ENCODE measurements at regions not wholly inside any gene's neighbourhood (a gene's known extent, or its start where the extent isn't known, plus 50 kb on each side); places are given as distances from the start of the nearest gene placed in this dataset.
"Not testable (repeated sequence)": the region's sequence is repeated elsewhere in the genome, so short reads cannot be mapped to it uniquely, and the experiment has no call there.

- no peak for DNase-seq
Observed at GRCh38 chr9:3773362-3774060, 247.7 kb upstream of the RFX3 start.

GRCh38 chr9:3769646-3770045 is 243.8 kb upstream of the RFX3 start:
- no peak for DNase-seq

GRCh38 chr9:3768712-3769457 is 243.1 kb upstream of the RFX3 start:
- peak; percentile 25 for DNase-seq

GRCh38 chr9:3768286-3768685 is 242.5 kb upstream of the RFX3 start:
- no peak for DNase-seq

GRCh38 chr9:3762076-3762475 is 236.3 kb upstream of the RFX3 start:
- no peak for DNase-seq

- DNase-seq, result peak; percentile 22
Observed at GRCh38 chr9:3760031-3760430, 234.2 kb upstream of the RFX3 start.

- no peak for DNase-seq
Observed at GRCh38 chr9:3758816-3759576, 233.2 kb upstream of the RFX3 start.

GRCh38 chr9:3756071-3756470 is 230.3 kb upstream of the RFX3 start:
- DNase-seq, result no peak

GRCh38 chr9:3751125-3751758 is 225.4 kb upstream of the RFX3 start:
- no peak for DNase-seq

GRCh38 chr9:3750321-3750720 is 224.5 kb upstream of the RFX3 start:
- no peak for DNase-seq

- no peak for DNase-seq
Observed at GRCh38 chr9:3746296-3747275, 220.8 kb upstream of the RFX3 start.

GRCh38 chr9:3743901-3744413 is 218.2 kb upstream of the RFX3 start:
- no peak for DNase-seq

- no peak for DNase-seq
Observed at GRCh38 chr9:3742586-3742985, 216.8 kb upstream of the RFX3 start.

- DNase-seq, result no peak
Observed at GRCh38 chr9:3741729-3742128, 215.9 kb upstream of the RFX3 start.

- no peak for DNase-seq
Observed at GRCh38 chr9:3740690-3741419, 215.1 kb upstream of the RFX3 start.

GRCh38 chr9:3736161-3736560 is 210.4 kb upstream of the RFX3 start:
- DNase-seq, result no peak

- no peak for DNase-seq
Observed at GRCh38 chr9:3735251-3735650, 209.4 kb upstream of the RFX3 start.

GRCh38 chr9:3733527-3734262 is 207.9 kb upstream of the RFX3 start:
- DNase-seq, result not testable (repeated sequence)

- DNase-seq, result no peak
Observed at GRCh38 chr9:3733039-3733408, 207.2 kb upstream of the RFX3 start.

Measured in tongue (tissue), 1 donor.